ENCODE measurements at regions not wholly inside any gene's neighbourhood (a gene's known extent, or its start where the extent isn't known, plus 50 kb on each side); places are given as distances from the start of the nearest gene placed in this dataset.

GRCh38 chr13:88866195-88866594, 1195.0 kb downstream of the SLITRK5 start:
- no peak for TF ChIP-seq CTCF (conservative IDR thresholded peaks at IDR 0.05; ENCODE audit: low read depth, low read length)
- DNase-seq (ENCODE audit: low read depth): no peak
- no peak overlapping the region for H3K4me3 ChIP-seq (ENCODE audit: low read depth, low read length)

GRCh38 chr13:88883741-88884140, 1212.6 kb downstream of the SLITRK5 start:
- no peak for DNase-seq (ENCODE audit: low read depth)
- H3K4me3 ChIP-seq (ENCODE audit: low read depth, low read length): no peak overlapping the region
- TF ChIP-seq CTCF (conservative IDR thresholded peaks at IDR 0.05; ENCODE audit: low read depth, low read length): no peak

GRCh38 chr13:88887045-88887662, 1216.0 kb downstream of the SLITRK5 start:
- no peak overlapping the region for H3K4me3 ChIP-seq (ENCODE audit: low read depth, low read length)
- no peak for DNase-seq (ENCODE audit: low read depth)
- TF ChIP-seq CTCF (conservative IDR thresholded peaks at IDR 0.05; ENCODE audit: low read depth, low read length): no peak

GRCh38 chr13:88895261-88895941, 1224.2 kb downstream of the SLITRK5 start:
- H3K4me3 ChIP-seq (ENCODE audit: low read depth, low read length): no peak overlapping the region
- DNase-seq (ENCODE audit: low read depth): no peak
- no peak for TF ChIP-seq CTCF (conservative IDR thresholded peaks at IDR 0.05; ENCODE audit: low read depth, low read length)

GRCh38 chr13:88896466-88896865, 1225.3 kb downstream of the SLITRK5 start:
- DNase-seq (ENCODE audit: low read depth): no peak
- no peak for TF ChIP-seq CTCF (conservative IDR thresholded peaks at IDR 0.05; ENCODE audit: low read depth, low read length)
- no peak overlapping the region for H3K4me3 ChIP-seq (ENCODE audit: low read depth, low read length)

GRCh38 chr13:88908961-88909441, 1237.8 kb downstream of the SLITRK5 start:
- TF ChIP-seq CTCF (conservative IDR thresholded peaks at IDR 0.05; ENCODE audit: low read depth, low read length): no peak
- DNase-seq (ENCODE audit: low read depth): no peak
- H3K4me3 ChIP-seq (ENCODE audit: low read depth, low read length): no peak overlapping the region

Measured in epithelial cell of proximal tubule (primary cell).